Ovary (tissue), 7 donors: ENCODE measurements at regions not wholly inside any gene's neighbourhood (a gene's known extent, or its start where the extent isn't known, plus 50 kb on each side); places are given as distances from the start of the nearest gene placed in this dataset.

Source experiments
- DNase-seq, 5 donors: peaks; one replicate each; pipeline ENCODE4 v3.0.0-alpha.2; 2019 to 2020
- H3K27ac ChIP-seq, 2 donors: fragments of 200-600 bp; one replicate each; pipeline versions ENCODE4 v1.5.1 to v1.8.0; 2019 to 2022
- H3K27me3 ChIP-seq: fragments of 200-600 bp; one replicate; pipeline ENCODE4 v1.8.0; 2022
- H3K36me3 ChIP-seq: fragments of 200-600 bp; sonication (generic); one replicate; pipeline ENCODE4 v1.5.1; 2019
- H3K4me1 ChIP-seq: one replicate; pipeline ENCODE4 v1.8.1; 2013; ENCODE audit warnings: mild to moderate bottlenecking, moderate library complexity; ENCODE audit not compliant: insufficient read depth
- H3K4me3 ChIP-seq: fragments of 200-600 bp; sonication (generic); one replicate; pipeline ENCODE4 v1.5.1; 2017
- H3K9me3 ChIP-seq, 2 donors: fragments of 200-600 bp in 1 of 2; sonication (generic) in 1 of 2; one replicate each; pipeline versions ENCODE4 v1.5.1 to v1.8.1; 2013 to 2019; ENCODE audit warnings: mild to moderate bottlenecking in 1 of 2, moderate library complexity in 1 of 2
- CTCF ChIP-seq, 3 donors: fragments of 450-650 bp in 2 of 3; fragments of 200-600 bp in 1 of 3; IDR thresholded peaks; one replicate each; pipeline versions ENCODE4 v1.5.1 to v1.8.0; 2016 to 2022; ENCODE audit warnings: antibody characterized with exemption in 3 of 3, mild to moderate bottlenecking in 1 of 3
- EP300 ChIP-seq: sonication (generic); formaldehyde crosslinking; IDR thresholded peaks from one replicate; pipeline ENCODE4 v1.6.1; 2017; ENCODE audit warnings: antibody characterized with exemption
- POLR2A ChIP-seq: fragments of 450-650 bp; IDR thresholded peaks from one replicate; pipeline ENCODE4 v1.6.1; 2017; ENCODE audit warnings: antibody characterized with exemption, mild to moderate bottlenecking, moderate library complexity
- WGBS, 3 donors: extraction: QIAGEN DNeasy Blood & Tissue Kit in 1 of 3; methylation state at CpG; one replicate each; pipeline versions ENCODE4 v1.1.5 to v1.1.7; 2013 to 2017; 5-methylcytosine and 5-hydroxymethylcytosine counted together
- intact Hi-C, 4 donors: fragments of 100-400 bp; cut with DNase I; formaldehyde crosslinking; loops; one replicate each; pipeline versions ENCODE4 v1.11.0 to v1.15.1; 2022 to 2023
- donor health status: DM: no; HTN: no; CAD: no; lungs with moderate emphysema.
- donor health status: DM: no; HTN: no; CAD: no.
- donor health status: Bipolar disorder and iron deficiency.
- donor health status: DM: no; HTN: no; CAD: no.
- donor health status: DM: yes; HTN: yes; CAD: no.

GRCh38 chr7:12995912-12996469, 308.6 kb downstream of the ARL4A start:
- Histone ChIP-seq H3K36me3 (no peaks in the 10 kb centered on the region), H3K4me1 (no peaks in the 10 kb centered on the region), H3K4me3 (no peak overlapping the region), H3K9me3 (no peaks in the 10 kb centered on the region), H3K27me3 (no peaks in the 10 kb centered on the region), H3K27ac (no peak overlapping the region)
- intact Hi-C loops, result no loop called here
- TF ChIP-seq CTCF (IDR thresholded peaks at IDR 0.05), result no peak
- no peak for TF ChIP-seq EP300
- TF ChIP-seq POLR2A, result no peak
- 83 to 91% (median 89%) methylated on average over 2 of the region's 2 CpGs for WGBS, 3 donors
- DNase-seq, result no peak

GRCh38 chr7:13007331-13007730, 319.9 kb downstream of the ARL4A start:
- TF ChIP-seq POLR2A (no peak), CTCF (IDR thresholded peaks at IDR 0.05) (no peak), EP300 (no peak)
- H3K9me3 ChIP-seq, result no peaks in the 10 kb centered on the region
- H3K4me3 ChIP-seq, result no peak overlapping the region
- 94 to 100% (median 95%) methylated on average over 1 of the region's 1 CpG for WGBS, 3 donors
- H3K27me3 ChIP-seq, result no peaks in the 10 kb centered on the region
- no peak overlapping the region for H3K27ac ChIP-seq
- H3K36me3 ChIP-seq, result no peaks in the 10 kb centered on the region
- intact Hi-C loops, result no loop called here
- no peak for DNase-seq
- no peaks in the 10 kb centered on the region for H3K4me1 ChIP-seq

- TF ChIP-seq EP300 (no peak), POLR2A (no peak), CTCF (IDR thresholded peaks at IDR 0.05) (no peak)
- intact Hi-C loops, result no loop called here
- Histone ChIP-seq H3K36me3 (no peaks in the 10 kb centered on the region), H3K27ac (no peak overlapping the region), H3K9me3 (no peaks in the 10 kb centered on the region), H3K4me1 (no peaks in the 10 kb centered on the region), H3K4me3 (no peak overlapping the region), H3K27me3 (no peaks in the 10 kb centered on the region)
- WGBS, 3 donors, result 92 to 97% (median 93%) methylated on average over 3 of the region's 3 CpGs
- DNase-seq, result no peak
Measured at GRCh38 chr7:13009517-13009916, 322.1 kb downstream of the ARL4A start.

- Histone ChIP-seq H3K9me3 (no peaks in the 10 kb centered on the region), H3K36me3 (no peaks in the 10 kb centered on the region), H3K4me1 (no peaks in the 10 kb centered on the region), H3K27me3 (no peaks in the 10 kb centered on the region), H3K27ac (no peak overlapping the region), H3K4me3 (no peak overlapping the region)
- 19 to 28% (median 22%) methylated on average over 2 of the region's 2 CpGs for WGBS, 3 donors
- intact Hi-C loops, result no loop called here
- TF ChIP-seq EP300 (no peak), CTCF (IDR thresholded peaks at IDR 0.05) (no peak), POLR2A (no peak)
- no peak for DNase-seq
Measured at GRCh38 chr7:13014011-13014410, 326.6 kb downstream of the ARL4A start.
